ENCODE measurements at regions not wholly inside any gene's neighbourhood (a gene's known extent, or its start where the extent isn't known, plus 50 kb on each side); places are given as distances from the start of the nearest gene placed in this dataset.

GRCh38 chrX:25442499-25442898 lies 426.7 kb upstream of the ARX start:
- no peaks in the 10 kb centered on the region for H3K27me3 ChIP-seq (ENCODE audit: control insufficient read depth in 2 of 2, insufficient read depth in 2 of 2, low read length in 2 of 2)
- DNase-seq (ENCODE audit: extremely low read depth in 1 of 4, low spot score in 3 of 4): no peak
- intact Hi-C loops (cut with micrococcal nuclease): no loop called here
- no peak overlapping the region for H3K4me3 ChIP-seq
- H2AFZ ChIP-seq (ENCODE audit: low read depth, low read length): no peak overlapping the region
- WGBS (ENCODE audit: insufficient coverage, low coverage, missing lambda C conversion rate): 0% methylated on average over 5 of the region's 5 CpGs
- H3K4me1 ChIP-seq (replicated peaks in 1 of 2; ENCODE audit: control insufficient read depth in 2 of 2, insufficient read depth in 2 of 2, low read length in 2 of 2): no peaks in the 10 kb centered on the region
- no peaks in the 10 kb centered on the region for H3K9me1 ChIP-seq (ENCODE audit: control insufficient read depth, insufficient read depth, low read length)
- no peaks in the 10 kb centered on the region for H3K36me3 ChIP-seq (ENCODE audit: control insufficient read depth, insufficient read depth, low read length)
- no peak overlapping the region for H3K9ac ChIP-seq (ENCODE audit: insufficient read depth in 1 of 2, low read depth in 2 of 2, low read length in 2 of 2)
- in situ Hi-C loops (cut with MboI): no loop called here
- FAIRE-seq: no peak
- ATAC-seq: no peak
- POLR2A ChIA-PET: no interaction called here
- CTCF ChIA-PET (ENCODE audit: low intra/inter-chr PET ratio): no interaction called here
- TF ChIP-seq NR1H2 (CRISPR knock-in tag; IDR thresholded peaks at IDR 0.05): no peak
- TF ChIP-seq GTF2B (IDR thresholded peaks at IDR 0.05; ENCODE audit: extremely low read depth, insufficient read length): no peak
- TF ChIP-seq YBX1 (IDR thresholded peaks at IDR 0.05): no peak
- TF ChIP-seq CEBPB (tag; IDR thresholded peaks at IDR 0.05): no peak
- BruUV-seq (replicated peaks): no TSS peak
- no peaks in the 10 kb centered on the region for H4K20me1 ChIP-seq (replicated peaks; ENCODE audit: control insufficient read depth, insufficient read depth, low read length)
- no peaks in the 10 kb centered on the region for H3K79me2 ChIP-seq (ENCODE audit: control insufficient read depth, insufficient read depth, low read length)
- no peak overlapping the region for H3K4me2 ChIP-seq (ENCODE audit: insufficient read depth, low read length)
- H3K9me3 ChIP-seq (replicated peaks; ENCODE audit: control insufficient read depth, insufficient read depth, low read depth, low read length): no peaks in the 10 kb centered on the region
- no peak overlapping the region for H3K27ac ChIP-seq (ENCODE audit: extremely low read depth, low read depth, low read length)

GRCh38 chrX:25433307-25433706 lies 417.5 kb upstream of the ARX start:
- Histone ChIP-seq H3K4me2 (ENCODE audit: insufficient read depth, low read length) (no peak overlapping the region), H3K79me2 (ENCODE audit: control insufficient read depth, insufficient read depth, low read length) (no peaks in the 10 kb centered on the region), H4K20me1 (replicated peaks; ENCODE audit: control insufficient read depth, insufficient read depth, low read length) (no peaks in the 10 kb centered on the region), H3K27me3 (ENCODE audit: control insufficient read depth in 2 of 2, insufficient read depth in 2 of 2, low read length in 2 of 2) (no peaks in the 10 kb centered on the region), H3K9me1 (ENCODE audit: control insufficient read depth, insufficient read depth, low read length) (no peaks in the 10 kb centered on the region), H2AFZ (ENCODE audit: low read depth, low read length) (no peak overlapping the region), H3K9ac (ENCODE audit: insufficient read depth in 1 of 2, low read depth in 2 of 2, low read length in 2 of 2) (no peak overlapping the region), H3K4me3 (no peak overlapping the region), H3K36me3 (ENCODE audit: control insufficient read depth, insufficient read depth, low read length) (no peaks in the 10 kb centered on the region), H3K27ac (ENCODE audit: extremely low read depth, low read depth, low read length) (no peak overlapping the region), H3K9me3 (replicated peaks; ENCODE audit: control insufficient read depth, insufficient read depth, low read depth, low read length) (no peaks in the 10 kb centered on the region), H3K4me1 (replicated peaks in 1 of 2; ENCODE audit: control insufficient read depth in 2 of 2, insufficient read depth in 2 of 2, low read length in 2 of 2) (no peaks in the 10 kb centered on the region)
- ChIA-PET CTCF (ENCODE audit: low intra/inter-chr PET ratio) (no interaction called here), POLR2A (no interaction called here)
- FAIRE-seq: no peak
- no peak for ATAC-seq
- BruUV-seq (replicated peaks): no TSS peak
- in situ Hi-C loops (cut with MboI): no loop called here
- intact Hi-C loops (cut with micrococcal nuclease): no loop called here
- WGBS (ENCODE audit: insufficient coverage, low coverage, missing lambda C conversion rate): 0% methylated on average over 2 of the region's 2 CpGs
- no peak for DNase-seq (ENCODE audit: extremely low read depth in 1 of 4, low spot score in 3 of 4)
- no peak for TF ChIP-seq HMGXB4 (CRISPR knock-in tag; IDR thresholded peaks at IDR 0.05)
- no peak for TF ChIP-seq KLF13 (tag; IDR thresholded peaks at IDR 0.05; ENCODE audit: borderline replicate concordance, low read depth)
- no peak for TF ChIP-seq MEIS2 (IDR thresholded peaks at IDR 0.05; ENCODE audit: partially characterized antibody)
- no peak for TF ChIP-seq ZNF408 (CRISPR knock-in tag; IDR thresholded peaks at IDR 0.05; ENCODE audit: low read depth)
- TF ChIP-seq ZNF79 (CRISPR knock-in tag; IDR thresholded peaks at IDR 0.05; ENCODE audit: low read depth): no peak
- TF ChIP-seq NFATC3 (IDR thresholded peaks at IDR 0.05): no peak
- TF ChIP-seq FUS (optimal IDR thresholded peaks at IDR 0.05; ENCODE audit: low read depth, low read length): no peak
- no peak for TF ChIP-seq STAG1 (CRISPR knock-in tag; IDR thresholded peaks at IDR 0.05; ENCODE audit: borderline replicate concordance)
- no peak for TF ChIP-seq PURB (CRISPR knock-in tag; IDR thresholded peaks at IDR 0.05; ENCODE audit: low read depth)
- no peak for TF ChIP-seq KDM5B (IDR thresholded peaks at IDR 0.05; ENCODE audit: insufficient replicate concordance, low read depth, low read length)
- no peak for TF ChIP-seq ZFP36 (IDR thresholded peaks at IDR 0.05; ENCODE audit: low read depth, low read length, partially characterized antibody)
